ENCODE measurements at regions not wholly inside any gene's neighbourhood (a gene's known extent, or its start where the extent isn't known, plus 50 kb on each side); places are given as distances from the start of the nearest gene placed in this dataset.

DNA sequence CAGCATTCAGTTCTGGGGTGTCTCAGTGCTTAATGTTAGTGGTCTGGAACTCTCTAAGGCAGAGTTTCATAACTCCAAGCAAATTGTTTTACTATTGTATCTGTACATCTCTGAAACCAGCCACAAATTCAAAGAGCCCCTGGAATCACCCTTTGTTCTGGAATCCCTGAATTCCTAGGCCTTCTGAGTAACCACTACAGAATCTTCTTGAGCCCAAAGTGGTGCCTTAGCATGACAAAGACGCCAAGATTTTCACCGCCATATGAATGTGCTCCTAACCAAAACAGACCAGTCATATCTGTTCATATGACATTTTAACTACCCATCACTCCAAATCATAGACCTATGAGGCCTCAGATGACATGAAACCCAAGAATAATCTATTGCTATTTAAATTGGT is 668.1 kb downstream of the EPHA4 start:
- TF ChIP-seq, protein P1, sequence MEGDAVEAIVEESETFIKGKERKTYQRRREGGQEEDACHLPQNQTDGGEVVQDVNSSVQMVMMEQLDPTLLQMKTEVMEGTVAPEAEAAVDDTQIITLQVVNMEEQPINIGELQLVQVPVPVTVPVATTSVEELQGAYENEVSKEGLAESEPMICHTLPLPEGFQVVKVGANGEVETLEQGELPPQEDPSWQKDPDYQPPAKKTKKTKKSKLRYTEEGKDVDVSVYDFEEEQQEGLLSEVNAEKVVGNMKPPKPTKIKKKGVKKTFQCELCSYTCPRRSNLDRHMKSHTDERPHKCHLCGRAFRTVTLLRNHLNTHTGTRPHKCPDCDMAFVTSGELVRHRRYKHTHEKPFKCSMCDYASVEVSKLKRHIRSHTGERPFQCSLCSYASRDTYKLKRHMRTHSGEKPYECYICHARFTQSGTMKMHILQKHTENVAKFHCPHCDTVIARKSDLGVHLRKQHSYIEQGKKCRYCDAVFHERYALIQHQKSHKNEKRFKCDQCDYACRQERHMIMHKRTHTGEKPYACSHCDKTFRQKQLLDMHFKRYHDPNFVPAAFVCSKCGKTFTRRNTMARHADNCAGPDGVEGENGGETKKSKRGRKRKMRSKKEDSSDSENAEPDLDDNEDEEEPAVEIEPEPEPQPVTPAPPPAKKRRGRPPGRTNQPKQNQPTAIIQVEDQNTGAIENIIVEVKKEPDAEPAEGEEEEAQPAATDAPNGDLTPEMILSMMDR (IDR thresholded peaks at IDR 0.05): no peak
- TF ChIP-seq POLR2A (IDR thresholded peaks at IDR 0.05): no peak
